Loucy (cell line): ENCODE measurements at regions not wholly inside any gene's neighbourhood (a gene's known extent, or its start where the extent isn't known, plus 50 kb on each side); places are given as distances from the start of the nearest gene placed in this dataset.

ENCODE experiments used
- H2AFZ ChIP-seq: fragments of 200-600 bp; sonication (generic); 2 replicates; pipeline ENCODE4 v1.6.0; 2016; ENCODE audit warnings: antibody characterized with exemption, mild to moderate bottlenecking, low read length, moderate library complexity
- H3F3A ChIP-seq: fragments of 200-600 bp; 2 replicates; pipeline ENCODE4 v1.6.0; 2016; ENCODE audit warnings: antibody characterized with exemption, low read depth, mild to moderate bottlenecking
- H3K27me3 ChIP-seq: fragments of 200-600 bp; sonication (generic); 2 replicates; pipeline ENCODE4 v1.6.1; 2014; ENCODE audit warnings: low read length, mild to moderate bottlenecking; ENCODE audit not compliant: insufficient read depth, poor library complexity, severe bottlenecking
- H3K36me3 ChIP-seq: fragments of 200-600 bp; sonication (generic); 2 replicates; pipeline ENCODE4 v1.6.1; 2016; ENCODE audit warnings: low read length; ENCODE audit not compliant: insufficient read depth
- H3K4me1 ChIP-seq: fragments of 200-600 bp; sonication (generic); 2 replicates; pipeline ENCODE4 v1.5.1; 2014; ENCODE audit warnings: low read length, mild to moderate bottlenecking; ENCODE audit not compliant: insufficient read depth, poor library complexity, severe bottlenecking
- H3K4me2 ChIP-seq: fragments of 200-600 bp; sonication (generic); 2 replicates; pipeline ENCODE4 v1.6.0; 2014; ENCODE audit warnings: antibody characterized with exemption, low read length, low read depth, mild to moderate bottlenecking; ENCODE audit not compliant: poor library complexity, severe bottlenecking
- H3K4me3 ChIP-seq: fragments of 200-600 bp; sonication (generic); 2 replicates; pipeline ENCODE4 v1.5.1; 2014; ENCODE audit warnings: low read length, mild to moderate bottlenecking, mixed read lengths; ENCODE audit not compliant: poor library complexity, severe bottlenecking
- H3K79me2 ChIP-seq: fragments of 200-600 bp; sonication (generic); 2 replicates; pipeline ENCODE4 v1.6.1; 2014; ENCODE audit warnings: low read length; ENCODE audit not compliant: insufficient read depth
- H3K9ac ChIP-seq: fragments of 200-600 bp; sonication (generic); 2 replicates; pipeline ENCODE4 v1.6.0; 2014; ENCODE audit warnings: mild to moderate bottlenecking, low read depth, low read length, moderate library complexity; ENCODE audit not compliant: poor library complexity, severe bottlenecking
- H3K9me2 ChIP-seq: fragments of 200-600 bp; sonication (generic); replicated peaks from 2 replicates; pipeline ENCODE4 v1.6.1; 2016; ENCODE audit warnings: low read depth, low read length, mixed read lengths
- H3K9me3 ChIP-seq: fragments of 200-600 bp; sonication (generic); 2 replicates; pipeline ENCODE4 v1.6.1; 2014; ENCODE audit warnings: mild to moderate bottlenecking, antibody characterized with exemption, low read length, low read depth; ENCODE audit not compliant: insufficient read depth
- H4K20me1 ChIP-seq: fragments of 200-600 bp; sonication (generic); 2 replicates; pipeline ENCODE4 v1.6.0; 2014; ENCODE audit warnings: antibody characterized with exemption, low read length, mild to moderate bottlenecking; ENCODE audit not compliant: insufficient read depth, poor library complexity, severe bottlenecking
- CTCF ChIP-seq: fragments of 200-600 bp; sonication (generic); conservative IDR thresholded peaks from 2 replicates; pipeline ENCODE4 v1.5.1; 2014; ENCODE audit warnings: mild to moderate bottlenecking, antibody characterized with exemption, low read length
- EZH2phosphoT487 ChIP-seq: fragments of 200-600 bp; IDR thresholded peaks from 2 replicates; pipeline ENCODE4 v1.6.1; 2018; ENCODE audit warnings: antibody characterized with exemption, mild to moderate bottlenecking, moderate library complexity, borderline replicate concordance

GRCh38 chr20:59471653-59472421 lies 132.5 kb upstream of the PHACTR3 start:
- Histone ChIP-seq H3K36me3 (no peaks in the 10 kb centered on the region), H3K4me2 (no peak overlapping the region), H3K27me3 (no peaks in the 10 kb centered on the region), H3K9me2 (no peaks in the 10 kb centered on the region), H4K20me1 (no peaks in the 10 kb centered on the region), H3K79me2 (no peaks in the 10 kb centered on the region), H3K9me3 (no peaks in the 10 kb centered on the region), H2AFZ (no peak overlapping the region), H3F3A (no peaks in the 10 kb centered on the region), H3K9ac (no peak overlapping the region), H3K4me3 (no peak overlapping the region), H3K4me1 (no peaks in the 10 kb centered on the region)
- no peak for TF ChIP-seq EZH2phosphoT487
- no peak for TF ChIP-seq CTCF

GRCh38 chr20:59473742-59474141 lies 130.6 kb upstream of the PHACTR3 start:
- Histone ChIP-seq H3F3A (no peaks in the 10 kb centered on the region), H4K20me1 (no peaks in the 10 kb centered on the region), H3K36me3 (no peaks in the 10 kb centered on the region), H3K9me2 (no peaks in the 10 kb centered on the region), H3K27me3 (no peaks in the 10 kb centered on the region), H3K4me1 (no peaks in the 10 kb centered on the region), H2AFZ (no peak overlapping the region), H3K79me2 (no peaks in the 10 kb centered on the region), H3K9ac (no peak overlapping the region), H3K9me3 (no peaks in the 10 kb centered on the region), H3K4me2 (no peak overlapping the region), H3K4me3 (no peak overlapping the region)
- TF ChIP-seq EZH2phosphoT487 (no peak), CTCF (no peak)

- H3K9me2 ChIP-seq: no peaks in the 10 kb centered on the region
- TF ChIP-seq CTCF (no peak), EZH2phosphoT487 (no peak)
- H3K79me2 ChIP-seq: no peaks in the 10 kb centered on the region
- no peaks in the 10 kb centered on the region for H3K36me3 ChIP-seq
- H3K4me3 ChIP-seq: no peak overlapping the region
- H2AFZ ChIP-seq: no peak overlapping the region
- H3F3A ChIP-seq: no peaks in the 10 kb centered on the region
- H3K9ac ChIP-seq: no peak overlapping the region
- H3K27me3 ChIP-seq: no peaks in the 10 kb centered on the region
- H3K9me3 ChIP-seq: no peaks in the 10 kb centered on the region
- H3K4me2 ChIP-seq: no peak overlapping the region
- peaks cover 7% of the 10 kb centered on the region for H3K4me1 ChIP-seq
- no peaks in the 10 kb centered on the region for H4K20me1 ChIP-seq
Measured at GRCh38 chr20:59481067-59481466, 123.3 kb upstream of the PHACTR3 start.
